HCT116 (cell line): ENCODE measurements at regions not wholly inside any gene's neighbourhood (a gene's known extent, or its start where the extent isn't known, plus 50 kb on each side); places are given as distances from the start of the nearest gene placed in this dataset.

Experiments used
- ATAC-seq: fragments of 200-7000 bp; cut with Tn5 transposase; 2 replicates; pipeline ENCODE4 v1.9.1; 2020; ENCODE audit warnings: mild to moderate bottlenecking, moderate library complexity
- BruUV-seq: library from RNA; stranded (reverse); fragments of 400-500 nt; replicated peaks from 2 replicates; lab custom pipeline; 2021; lab: Mats Ljungman, UMichigan
- CTCF ChIA-PET: fragments of 300-600 bp; sonication (Branson Sonifier 250); formaldehyde crosslinking; loops from one replicate; lab custom pipeline; 2021; ENCODE audit warnings: antibody characterized with exemption; lab: Charles Lee
- POLR2A ChIA-PET: fragments of 300-600, 350-600 bp; sonication (Branson Sonifier 250); formaldehyde crosslinking; loops from one replicate; lab custom pipeline; 2021; ENCODE audit warnings: antibody characterized with exemption; lab: Charles Lee
- RAD21 ChIA-PET, 2 experiments: fragments of 300-600 bp; sonication (Branson Sonifier 250); formaldehyde crosslinking; loops; one replicate each; lab custom pipeline; 2023; ENCODE audit warnings: low total read pairs in 2 of 2; ENCODE audit not compliant: uncharacterized antibody in 2 of 2, unreplicated experiment in 2 of 2, low non-redundant PET in 1 of 2; lab: Charles Lee
- DNase-seq: peaks from one replicate; pipeline ENCODE4 v3.0.0-alpha.2; 2010; ENCODE audit warnings: low read depth, low spot score
- H2AFZ ChIP-seq: fragments of 200-600 bp; shearing (Covaris generic), sonication (generic); 2 replicates; pipeline ENCODE4 v1.6.1; 2017; ENCODE audit warnings: low read depth, mixed run types, mixed read lengths, antibody characterized with exemption, low read length; ENCODE audit not compliant: poor library complexity, severe bottlenecking
- H3K27ac ChIP-seq: 2 replicates; pipeline ENCODE4 v1.5.1; 2012; ENCODE audit warnings: low read depth, low read length
- H3K27me3 ChIP-seq: fragments of 200-600 bp; sonication (generic); 2 replicates; pipeline ENCODE4 v1.6.1; 2016; ENCODE audit warnings: mixed run types, low read length, mixed read lengths; ENCODE audit not compliant: insufficient read depth
- H3K36me3 ChIP-seq, 2 experiments: fragments of 200-500 bp in 1 of 2; fragments of 200-600 bp in 1 of 2; sonication (Bioruptor generic) in 1 of 2; sonication (generic) in 1 of 2; 2 replicates each; pipeline versions ENCODE4 v1.5.1 to v1.6.1; 2014 to 2016; ENCODE audit warnings: low read length in 2 of 2, inconsistent platforms in 1 of 2, mixed read lengths in 1 of 2, mixed run types in 1 of 2; ENCODE audit not compliant: insufficient read depth in 2 of 2, control insufficient read depth in 1 of 2
- H3K4me1 ChIP-seq, 2 experiments: fragments of 200-600 bp in 1 of 2; sonication (generic) in 1 of 2; 2 replicates each; pipeline versions ENCODE4 v1.5.1 to v1.6.1; 2012 to 2017; ENCODE audit warnings: low read length in 2 of 2, inconsistent platforms in 1 of 2, mild to moderate bottlenecking in 1 of 2, mixed read lengths in 1 of 2, mixed run types in 1 of 2, moderate library complexity in 1 of 2; ENCODE audit not compliant: insufficient read depth in 2 of 2, control insufficient read depth in 1 of 2
- H3K4me2 ChIP-seq: fragments of 200-600 bp; sonication (generic); 2 replicates; pipeline ENCODE4 v1.6.1; 2017; ENCODE audit warnings: mixed run types, low read length, mixed read lengths
- H3K4me3 ChIP-seq, 2 experiments: fragments of 200-600 bp in 1 of 2; sonication (generic) in 1 of 2; replicated peaks in 1 of 2; 2 replicates each; pipeline ENCODE4 v1.5.1; 2011 to 2016; ENCODE audit warnings: low read length in 2 of 2, control low read depth in 1 of 2, low read depth in 1 of 2, mild to moderate bottlenecking in 1 of 2, mixed read lengths in 1 of 2, mixed run types in 1 of 2
- H3K79me2 ChIP-seq: fragments of 200-600 bp; sonication (generic); 2 replicates; pipeline ENCODE4 v1.6.1; 2017; ENCODE audit warnings: mild to moderate bottlenecking, mixed run types, low read length, moderate library complexity, mixed read lengths; ENCODE audit not compliant: insufficient read depth
- H3K9ac ChIP-seq: fragments of 200-600 bp; sonication (generic); 2 replicates; pipeline ENCODE4 v1.6.1; 2016; ENCODE audit warnings: low read length, mixed read lengths
- H3K9me2 ChIP-seq: fragments of 200-600 bp; sonication (generic), shearing (Covaris generic); 2 replicates; pipeline ENCODE4 v1.6.1; 2017; ENCODE audit warnings: mixed run types, mild to moderate bottlenecking, moderate library complexity; ENCODE audit not compliant: insufficient read depth
- H3K9me3 ChIP-seq, 2 experiments: fragments of 200-500 bp in 1 of 2; fragments of 200-600 bp in 1 of 2; sonication (Bioruptor generic) in 1 of 2; sonication (generic) in 1 of 2; 2 replicates each; pipeline ENCODE4 v1.6.1; 2014 to 2017; ENCODE audit warnings: low read length in 2 of 2, mixed read lengths in 2 of 2, inconsistent platforms in 1 of 2, low read depth in 1 of 2, mild to moderate bottlenecking in 1 of 2, mixed run types in 1 of 2, moderate library complexity in 1 of 2; ENCODE audit not compliant: control insufficient read depth in 1 of 2, insufficient read depth in 1 of 2
- H4K20me1 ChIP-seq: fragments of 200-600 bp; sonication (generic), shearing (Covaris generic); 2 replicates; pipeline ENCODE4 v1.6.1; 2017; ENCODE audit warnings: mixed run types, mild to moderate bottlenecking, moderate library complexity; ENCODE audit not compliant: insufficient read depth
- CEBPB ChIP-seq: IDR thresholded peaks from 2 replicates; pipeline ENCODE4 v1.6.1; 2012; ENCODE audit warnings: low read depth
- EZH2 ChIP-seq: fragments of 200-600 bp; sonication (generic); IDR thresholded peaks from 2 replicates; pipeline ENCODE4 v1.6.1; 2017; ENCODE audit warnings: antibody characterized with exemption, mixed run types
- FOSL1 ChIP-seq: IDR thresholded peaks from 2 replicates; pipeline ENCODE4 v1.6.1; 2012; ENCODE audit warnings: low read depth
- POLR2AphosphoS5 ChIP-seq: IDR thresholded peaks from 2 replicates; pipeline ENCODE4 v1.6.1; 2011; ENCODE audit warnings: mild to moderate bottlenecking, low read depth, low read length, moderate library complexity
- SIN3A ChIP-seq: IDR thresholded peaks from 2 replicates; pipeline ENCODE4 v1.6.1; 2012; ENCODE audit warnings: low read depth
- YY1 ChIP-seq: IDR thresholded peaks from 2 replicates; pipeline ENCODE4 v1.6.1; 2011; ENCODE audit warnings: low read length, low read depth, moderate library complexity, mild to moderate bottlenecking; ENCODE audit not compliant: insufficient replicate concordance; ENCODE audit errors: extremely low read depth
- ZFX ChIP-seq: fragments of 450-650 bp; IDR thresholded peaks from 2 replicates; pipeline ENCODE4 v1.6.1; 2017
- ZNF274 ChIP-seq: fragments of 200-500 bp; sonication (Bioruptor generic); IDR thresholded peaks from 2 replicates; pipeline ENCODE4 v1.6.1; 2014; ENCODE audit warnings: mild to moderate bottlenecking, low read depth, low read length, inconsistent platforms
- intact Hi-C: fragments of 100-400 bp; cut with micrococcal nuclease; formaldehyde crosslinking; loops from 2 replicates; pipeline ENCODE4 v1.10.0; 2022
- TF ChIP-seq, protein P1 (sequence below): IDR thresholded peaks from 2 replicates; pipeline ENCODE4 v1.6.1; 2011; ENCODE audit warnings: mild to moderate bottlenecking, low read length, moderate library complexity; ENCODE audit not compliant: insufficient replicate concordance; ENCODE audit errors: extremely low read depth
- TF ChIP-seq, protein P2 (sequence below): IDR thresholded peaks from 2 replicates; pipeline ENCODE4 v1.6.1; 2012
- TF ChIP-seq, protein P3 (sequence below): IDR thresholded peaks from 2 replicates; pipeline ENCODE4 v1.6.1; 2012

DNA sequence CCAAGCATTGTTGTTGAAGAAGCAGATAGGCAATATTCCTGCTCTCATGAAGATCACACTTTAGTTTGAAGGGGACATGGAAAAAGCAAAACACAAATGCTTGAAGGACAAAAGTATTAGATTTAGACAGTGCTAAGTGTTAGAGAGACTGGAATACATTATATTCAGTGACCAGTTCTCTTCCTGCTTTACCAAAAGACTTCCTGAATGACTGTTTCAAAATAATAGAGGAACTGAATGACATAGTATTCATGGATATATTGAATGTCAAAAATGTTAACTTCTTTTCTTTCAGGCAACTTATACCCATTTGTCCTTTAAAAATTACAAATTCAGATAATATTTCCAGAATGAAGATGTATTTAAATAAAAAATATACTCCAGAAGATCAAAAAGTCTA is 178.0 kb upstream of the IVNS1ABP start:
- POLR2A ChIA-PET, result no interaction called here
- CTCF ChIA-PET, result no interaction called here

DNA sequence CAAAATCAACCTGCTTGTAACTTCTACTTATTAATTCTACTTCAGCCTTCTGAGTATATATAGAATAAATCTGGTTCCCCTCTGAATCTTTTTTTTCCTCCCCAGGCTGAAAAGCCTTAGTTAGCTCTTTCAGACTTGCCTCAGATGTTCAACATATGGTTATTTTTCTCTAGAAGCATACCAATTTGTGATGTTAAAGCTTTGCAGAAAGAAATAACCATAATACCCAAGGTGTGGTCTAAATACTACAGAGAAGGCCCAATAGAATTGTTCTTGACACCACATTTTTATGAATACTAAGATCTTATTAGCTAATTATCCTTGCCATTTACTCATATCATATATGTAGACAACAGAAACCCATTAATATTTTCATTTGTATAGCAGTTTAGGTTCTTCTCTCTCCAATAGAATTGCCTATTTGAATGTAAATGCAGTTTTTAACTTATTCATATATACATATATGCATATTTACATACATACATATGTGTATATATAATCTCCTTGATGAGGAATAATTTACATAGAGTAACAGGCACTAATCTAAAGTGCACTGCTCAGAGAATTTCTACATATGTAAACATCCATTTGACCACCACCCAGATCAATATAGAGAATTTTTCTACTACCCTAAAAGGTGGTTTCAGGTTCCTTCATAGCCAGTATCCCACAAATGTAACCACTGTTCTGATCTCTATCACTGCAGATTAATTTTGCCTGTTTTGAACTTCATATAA is 175.2 kb upstream of the IVNS1ABP start:
- Histone ChIP-seq H3K36me3 (no peaks in the 10 kb centered on the region), H3K4me1 (no peaks in the 10 kb centered on the region), H3K27ac (no peak overlapping the region), H3K9me3 (no peaks in the 10 kb centered on the region), H3K9me2 (no peaks in the 10 kb centered on the region), H2AFZ (no peak overlapping the region), H3K4me2 (no peak overlapping the region), H4K20me1 (no peaks in the 10 kb centered on the region), H3K9ac (no peak overlapping the region), H3K4me3 (no peak overlapping the region)
- ChIA-PET RAD21 (no interaction called here), CTCF (no interaction called here), POLR2A (no interaction called here)
- no peak for ATAC-seq
- no peak for DNase-seq
- intact Hi-C loops, result no loop called here
- TF ChIP-seq ZNF274, result no peak
- TF ChIP-seq POLR2AphosphoS5, result no peak
- no peak for TF ChIP-seq ZFX
- TF ChIP-seq FOSL1, result no peak
- TF ChIP-seq YY1, result no peak
- no peak for TF ChIP-seq SIN3A
- TF ChIP-seq CEBPB, result no peak
- TF ChIP-seq, protein P1, sequence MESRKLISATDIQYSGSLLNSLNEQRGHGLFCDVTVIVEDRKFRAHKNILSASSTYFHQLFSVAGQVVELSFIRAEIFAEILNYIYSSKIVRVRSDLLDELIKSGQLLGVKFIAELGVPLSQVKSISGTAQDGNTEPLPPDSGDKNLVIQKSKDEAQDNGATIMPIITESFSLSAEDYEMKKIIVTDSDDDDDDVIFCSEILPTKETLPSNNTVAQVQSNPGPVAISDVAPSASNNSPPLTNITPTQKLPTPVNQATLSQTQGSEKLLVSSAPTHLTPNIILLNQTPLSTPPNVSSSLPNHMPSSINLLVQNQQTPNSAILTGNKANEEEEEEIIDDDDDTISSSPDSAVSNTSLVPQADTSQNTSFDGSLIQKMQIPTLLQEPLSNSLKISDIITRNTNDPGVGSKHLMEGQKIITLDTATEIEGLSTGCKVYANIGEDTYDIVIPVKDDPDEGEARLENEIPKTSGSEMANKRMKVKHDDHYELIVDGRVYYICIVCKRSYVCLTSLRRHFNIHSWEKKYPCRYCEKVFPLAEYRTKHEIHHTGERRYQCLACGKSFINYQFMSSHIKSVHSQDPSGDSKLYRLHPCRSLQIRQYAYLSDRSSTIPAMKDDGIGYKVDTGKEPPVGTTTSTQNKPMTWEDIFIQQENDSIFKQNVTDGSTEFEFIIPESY, result no peak
- TF ChIP-seq, all 23 proteins: peak for 0
- BruUV-seq, result no TSS peak
- no peaks in the 10 kb centered on the region for H3K27me3 ChIP-seq
- no peaks in the 10 kb centered on the region for H3K79me2 ChIP-seq

More for the DNA sequence above, 178.0 kb upstream of the IVNS1ABP start:
- DNase-seq (no peak), ATAC-seq (no peak)
- Histone ChIP-seq H3K36me3 (no peaks in the 10 kb centered on the region), H2AFZ (no peak overlapping the region), H3K9ac (no peak overlapping the region), H3K4me3 (no peak overlapping the region), H3K4me2 (no peak overlapping the region), H3K9me3 (no peaks in the 10 kb centered on the region), H3K27me3 (no peaks in the 10 kb centered on the region), H3K79me2 (no peaks in the 10 kb centered on the region), H3K4me1 (no peaks in the 10 kb centered on the region), H3K27ac (no peak overlapping the region), H4K20me1 (no peaks in the 10 kb centered on the region), H3K9me2 (no peaks in the 10 kb centered on the region)
- TF ChIP-seq FOSL1, result no peak
- TF ChIP-seq, protein P2, sequence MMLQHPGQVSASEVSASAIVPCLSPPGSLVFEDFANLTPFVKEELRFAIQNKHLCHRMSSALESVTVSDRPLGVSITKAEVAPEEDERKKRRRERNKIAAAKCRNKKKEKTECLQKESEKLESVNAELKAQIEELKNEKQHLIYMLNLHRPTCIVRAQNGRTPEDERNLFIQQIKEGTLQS, result no peak
- no peak for TF ChIP-seq CEBPB
- no peak for TF ChIP-seq EZH2
- TF ChIP-seq ZFX, result no peak
- TF ChIP-seq, protein P3, sequence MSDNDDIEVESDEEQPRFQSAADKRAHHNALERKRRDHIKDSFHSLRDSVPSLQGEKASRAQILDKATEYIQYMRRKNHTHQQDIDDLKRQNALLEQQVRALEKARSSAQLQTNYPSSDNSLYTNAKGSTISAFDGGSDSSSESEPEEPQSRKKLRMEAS, result no peak
- no peak for TF ChIP-seq SIN3A
- RAD21 ChIA-PET, result no interaction called here
- intact Hi-C loops, result no loop called here
- no TSS peak for BruUV-seq
